GM12891 (cell line): ENCODE measurements at regions not wholly inside any gene's neighbourhood (a gene's known extent, or its start where the extent isn't known, plus 50 kb on each side); places are given as distances from the start of the nearest gene placed in this dataset.
"Not testable (repeated sequence)": the region's sequence is repeated elsewhere in the genome, so short reads cannot be mapped to it uniquely, and the experiment has no call there.

ENCODE experiments used
- DNase-seq: peaks from one replicate; pipeline ENCODE4 v3.0.0; 2011; ENCODE audit warnings: low spot score; ENCODE audit not compliant: insufficient read length
- FAIRE-seq: peaks from 2 replicates; lab custom pipeline; 2011; peaks lifted over from hg19 to GRCh38; lab: Jason Lieb, UNC
- PAX5 ChIP-seq: IDR thresholded peaks from 2 replicates; pipeline ENCODE4 v1.6.1; 2011; ENCODE audit warnings: low read length, moderate library complexity, mild to moderate bottlenecking; ENCODE audit not compliant: insufficient read depth, severe bottlenecking
- POLR2A ChIP-seq: IDR thresholded peaks from 2 replicates; pipeline ENCODE4 v1.6.1; 2011; ENCODE audit warnings: low read depth, low read length, control low read depth
- POLR2AphosphoS5 ChIP-seq: IDR thresholded peaks from 2 replicates; pipeline ENCODE4 v1.6.1; 2011; ENCODE audit warnings: low read depth, low read length, control low read depth
- POU2F2 ChIP-seq: IDR thresholded peaks from 2 replicates; pipeline ENCODE4 v1.6.1; 2011; ENCODE audit warnings: low read depth, mild to moderate bottlenecking, control low read depth, low read length, moderate library complexity
- SPI1 ChIP-seq: IDR thresholded peaks from 2 replicates; pipeline ENCODE4 v1.6.1; 2011; ENCODE audit warnings: low read depth, low read length, control low read depth
- TAF1 ChIP-seq: IDR thresholded peaks from 2 replicates; pipeline ENCODE4 v1.6.1; 2011; ENCODE audit warnings: low read depth, low read length, control low read depth

- TF ChIP-seq PAX5 (no peak), POLR2A (no peak), TAF1 (no peak), POU2F2 (no peak), SPI1 (no peak), POLR2AphosphoS5 (no peak)
- DNase-seq (no peak), FAIRE-seq (no peak)
Measured at GRCh38 chr7:96770758-96771157, 61.1 kb upstream of the SEM1 start.

GRCh38 chr7:96772139-96772694 lies 62.6 kb upstream of the SEM1 start:
- FAIRE-seq (no peak), DNase-seq (no peak)
- TF ChIP-seq POLR2AphosphoS5 (no peak), POU2F2 (no peak), POLR2A (no peak), SPI1 (no peak), TAF1 (no peak), PAX5 (no peak)

- TF ChIP-seq POLR2A (no peak), TAF1 (no peak), SPI1 (no peak), PAX5 (no peak), POU2F2 (no peak), POLR2AphosphoS5 (no peak)
- FAIRE-seq (no peak), DNase-seq (no peak)
Measured at GRCh38 chr7:96773483-96773882, 63.8 kb upstream of the SEM1 start.

- DNase-seq (no peak), FAIRE-seq (no peak)
- TF ChIP-seq POU2F2 (no peak), POLR2A (no peak), SPI1 (no peak), TAF1 (no peak), POLR2AphosphoS5 (no peak), PAX5 (no peak)
Measured at GRCh38 chr7:96774358-96774757, 64.7 kb upstream of the SEM1 start.

- no peak for DNase-seq
- no peak for FAIRE-seq
- no peak for TF ChIP-seq POU2F2
- TF ChIP-seq POLR2AphosphoS5 = no peak
- no peak for TF ChIP-seq SPI1
- TF ChIP-seq POLR2A = no peak
- no peak for TF ChIP-seq PAX5
- TF ChIP-seq TAF1 = no peak
Measured at GRCh38 chr7:96775046-96775445, 65.4 kb upstream of the SEM1 start.

GRCh38 chr7:96778263-96778662 lies 68.6 kb upstream of the SEM1 start:
- TF ChIP-seq POLR2A (no peak), POLR2AphosphoS5 (no peak), POU2F2 (no peak), SPI1 (no peak), TAF1 (no peak), PAX5 (no peak)
- DNase-seq = no peak
- no peak for FAIRE-seq

- no peak for FAIRE-seq
- TF ChIP-seq POLR2AphosphoS5 (no peak), SPI1 (no peak), POU2F2 (no peak), POLR2A (no peak), TAF1 (no peak), PAX5 (no peak)
Measured at GRCh38 chr7:96781919-96782318, 72.3 kb upstream of the SEM1 start.

GRCh38 chr7:96782686-96783298 lies 73.1 kb upstream of the SEM1 start:
- FAIRE-seq, DNase-seq: not testable (repeated sequence)

More at GRCh38 chr7:96781919-96782318, 72.3 kb upstream of the SEM1 start:
- no peak for DNase-seq

GRCh38 chr7:96784597-96784996 lies 75.0 kb upstream of the SEM1 start:
- no peak for DNase-seq
- TF ChIP-seq SPI1 (no peak), TAF1 (no peak)
- no peak for FAIRE-seq
